HT-29 (cell line): ENCODE measurements at regions not wholly inside any gene's neighbourhood (a gene's known extent, or its start where the extent isn't known, plus 50 kb on each side); places are given as distances from the start of the nearest gene placed in this dataset.

Source experiments
- DNase-seq: peaks from one replicate; pipeline ENCODE4 v3.0.0-alpha.2; 2015; ENCODE audit warnings: low spot score

DNA sequence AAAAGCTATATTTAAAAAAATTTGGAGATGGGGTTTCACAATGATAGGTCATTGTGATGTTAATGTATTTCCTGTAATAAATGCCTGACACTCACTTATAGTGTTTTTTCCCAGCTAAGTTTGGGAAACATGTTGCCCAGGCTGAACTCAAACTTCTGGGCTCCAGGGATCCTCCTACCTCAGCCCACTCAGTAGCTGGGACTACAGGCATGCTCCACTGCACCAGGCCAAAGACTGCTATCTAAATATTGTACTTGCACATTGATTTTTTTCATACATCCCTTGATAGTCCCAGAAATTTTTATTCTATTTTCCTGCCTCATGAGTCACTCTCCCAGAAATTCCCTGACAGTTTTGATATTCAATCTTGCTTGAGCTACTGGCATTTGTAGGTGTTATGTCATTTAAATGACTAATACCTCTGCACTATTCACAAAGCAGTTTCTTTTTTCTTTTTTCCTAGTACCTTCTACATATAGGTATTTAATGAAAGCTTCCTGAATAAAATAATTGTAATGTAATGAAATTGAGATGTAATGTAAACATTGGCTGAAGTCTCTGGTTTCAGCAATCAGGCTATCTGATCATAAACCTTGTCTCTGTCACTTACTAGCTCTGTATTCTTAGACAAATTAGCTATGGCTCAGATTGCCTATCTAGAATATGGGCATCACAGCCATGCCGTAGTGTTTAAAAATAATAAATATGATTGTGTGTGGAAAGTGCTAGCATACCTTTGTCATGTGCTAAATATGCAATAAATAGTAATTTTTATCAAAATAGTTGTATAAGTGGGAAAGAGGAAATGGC, 1973.0 kb upstream of the AGA start:
- no peak for DNase-seq

DNA sequence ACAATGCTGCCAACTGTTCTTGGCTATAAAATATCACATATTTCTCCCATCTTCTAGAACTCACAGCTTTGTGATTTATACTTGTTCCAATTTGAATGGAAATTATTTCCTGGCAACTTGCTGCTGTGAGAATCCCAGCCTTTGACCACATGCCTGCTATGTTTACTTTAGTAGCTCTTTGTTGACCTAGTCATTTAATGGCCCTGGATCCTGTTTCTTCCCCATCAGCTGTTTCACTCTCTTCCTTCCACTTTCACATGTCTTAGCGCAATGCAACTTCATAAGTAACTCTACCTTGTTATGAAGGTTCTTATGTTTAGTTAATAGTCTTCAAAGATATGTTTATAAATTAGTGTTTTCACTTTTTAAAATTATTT, 1973.6 kb upstream of the AGA start:
- peak; percentile 3 for DNase-seq

GRCh38 chr4:179417357-179417756, 1975.1 kb upstream of the AGA start:
- DNase-seq, result no peak

DNA sequence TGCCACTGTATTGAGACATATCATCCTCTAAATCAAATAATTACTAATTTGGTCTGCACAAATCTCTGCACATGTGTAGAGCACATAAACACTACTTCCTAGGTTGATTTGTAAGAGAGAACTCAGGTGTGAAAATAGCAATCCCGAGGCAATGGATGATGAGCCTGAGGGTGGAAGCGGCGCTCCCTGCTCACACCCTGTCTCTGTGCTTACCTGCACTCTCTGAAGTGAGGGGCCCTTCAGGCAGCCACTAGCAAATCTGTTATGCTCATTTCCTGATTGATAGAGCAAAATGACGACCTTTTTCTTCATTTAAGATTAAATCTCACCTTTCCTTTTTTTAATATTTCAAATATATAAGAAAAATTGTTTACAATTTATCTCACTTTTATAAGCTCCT, 1995.7 kb upstream of the AGA start:
- DNase-seq, result no peak

- no peak for DNase-seq
These were observed 1999.4 kb upstream of the AGA start for GRCh38 chr4:179441596-179441995.

DNA sequence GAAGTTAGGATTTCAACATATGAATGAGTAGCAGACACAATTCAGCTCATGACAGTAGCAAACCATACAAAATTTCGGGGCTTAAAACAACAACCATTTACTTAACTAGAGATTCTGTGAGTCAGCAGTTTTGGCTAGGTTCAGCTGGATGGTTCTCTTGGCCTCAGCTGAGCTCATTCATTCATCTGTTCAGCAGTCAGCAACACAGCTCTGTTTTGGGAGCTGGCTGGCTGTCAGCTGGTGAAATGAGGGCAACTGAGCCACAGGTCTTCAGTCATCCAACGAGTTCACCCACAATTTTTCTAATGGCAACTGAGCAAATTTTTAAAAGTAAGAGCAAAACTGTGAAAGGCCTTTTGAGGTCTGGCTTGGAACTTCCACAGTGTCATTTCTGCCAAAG, 2005.1 kb upstream of the AGA start:
- no peak for DNase-seq

DNA sequence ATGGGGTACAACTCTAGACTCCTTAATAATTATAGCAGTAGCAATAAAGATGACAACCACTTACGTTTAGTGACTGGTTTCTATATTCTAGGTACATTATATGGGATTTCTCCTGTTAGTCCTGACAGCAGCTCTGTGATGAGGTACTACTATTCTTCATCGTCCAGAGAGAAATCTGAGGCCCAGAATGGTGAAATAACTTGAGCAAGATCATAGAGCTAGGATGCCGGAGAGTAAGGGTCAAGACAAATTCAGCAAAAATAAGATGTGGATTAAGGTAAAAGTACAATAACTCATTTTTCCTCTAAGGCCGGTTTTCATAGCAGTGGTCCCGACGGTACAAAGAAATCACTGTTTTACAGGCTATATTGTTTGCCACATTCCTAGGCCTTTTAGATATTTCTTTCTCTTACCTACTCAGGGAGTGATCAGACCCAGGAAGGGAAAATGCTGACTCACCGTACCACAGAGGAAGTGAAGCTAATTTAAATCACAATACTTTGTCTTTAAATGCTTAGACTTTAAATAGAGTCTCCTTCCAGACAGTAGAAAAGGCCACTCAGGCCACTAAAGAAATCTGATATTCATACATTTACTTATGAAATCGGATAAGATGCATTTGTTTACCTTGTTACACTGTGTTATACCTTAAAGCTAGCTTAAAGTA, 2023.0 kb upstream of the AGA start:
- DNase-seq, result no peak

DNA sequence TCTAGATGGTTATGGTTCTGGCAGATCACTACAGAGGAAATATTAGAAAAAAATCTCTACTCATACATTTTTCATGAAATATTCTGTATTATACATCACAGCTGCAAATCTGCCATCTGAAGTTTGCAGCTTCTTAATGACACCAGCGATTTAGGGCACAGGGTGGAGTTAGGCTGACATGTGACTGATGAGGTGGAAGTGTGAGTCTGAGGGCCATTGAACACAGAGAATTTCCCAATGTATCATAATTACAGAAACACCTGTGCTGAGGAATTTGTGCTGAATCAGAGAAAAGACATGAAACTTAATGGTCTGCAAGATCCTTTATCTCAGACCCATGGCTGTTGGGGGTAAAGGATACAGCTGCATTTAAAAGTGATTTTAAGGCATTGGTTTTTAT, 2025.6 kb upstream of the AGA start:
- DNase-seq, result no peak

DNA sequence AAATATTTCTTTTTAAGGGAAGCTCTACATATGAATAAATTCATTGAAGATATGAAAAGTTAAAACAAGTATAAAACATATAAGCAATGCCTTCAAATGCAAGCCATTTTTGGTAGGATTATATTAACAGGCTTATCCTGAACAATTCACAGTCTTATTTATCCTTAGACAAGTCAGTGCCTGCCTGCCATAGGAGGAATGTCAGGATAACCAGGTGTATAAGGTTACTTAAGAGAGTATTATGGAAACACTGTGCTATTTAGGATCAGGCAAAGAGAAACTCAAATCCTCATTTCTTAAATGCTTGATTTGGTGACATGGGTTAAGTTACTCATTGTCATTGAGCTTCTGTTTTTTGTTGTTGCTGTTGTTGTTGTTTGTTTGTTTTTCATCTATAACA, 2029.9 kb upstream of the AGA start:
- no peak for DNase-seq

DNA sequence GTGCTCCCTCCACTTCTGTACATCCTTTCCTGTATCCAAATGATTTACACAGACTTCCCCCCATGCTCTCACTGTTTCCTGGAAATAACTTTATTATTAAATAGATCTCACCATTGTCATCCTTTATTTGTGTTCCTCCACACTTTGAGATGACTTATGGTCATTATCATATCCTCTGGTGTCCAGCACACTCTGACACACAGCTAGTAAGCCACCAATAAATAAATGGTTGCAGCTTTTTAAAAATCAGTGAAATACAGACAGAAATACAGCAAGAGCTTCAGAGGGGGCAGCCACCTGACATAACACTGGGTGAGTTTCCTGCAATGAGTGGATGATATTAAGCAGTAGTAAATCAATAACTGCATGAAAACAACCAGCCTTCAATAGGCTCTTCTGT, 2036.4 kb upstream of the AGA start:
- no peak for DNase-seq

- DNase-seq, result no peak
These were observed 2043.5 kb upstream of the AGA start for GRCh38 chr4:179485781-179486180.

DNA sequence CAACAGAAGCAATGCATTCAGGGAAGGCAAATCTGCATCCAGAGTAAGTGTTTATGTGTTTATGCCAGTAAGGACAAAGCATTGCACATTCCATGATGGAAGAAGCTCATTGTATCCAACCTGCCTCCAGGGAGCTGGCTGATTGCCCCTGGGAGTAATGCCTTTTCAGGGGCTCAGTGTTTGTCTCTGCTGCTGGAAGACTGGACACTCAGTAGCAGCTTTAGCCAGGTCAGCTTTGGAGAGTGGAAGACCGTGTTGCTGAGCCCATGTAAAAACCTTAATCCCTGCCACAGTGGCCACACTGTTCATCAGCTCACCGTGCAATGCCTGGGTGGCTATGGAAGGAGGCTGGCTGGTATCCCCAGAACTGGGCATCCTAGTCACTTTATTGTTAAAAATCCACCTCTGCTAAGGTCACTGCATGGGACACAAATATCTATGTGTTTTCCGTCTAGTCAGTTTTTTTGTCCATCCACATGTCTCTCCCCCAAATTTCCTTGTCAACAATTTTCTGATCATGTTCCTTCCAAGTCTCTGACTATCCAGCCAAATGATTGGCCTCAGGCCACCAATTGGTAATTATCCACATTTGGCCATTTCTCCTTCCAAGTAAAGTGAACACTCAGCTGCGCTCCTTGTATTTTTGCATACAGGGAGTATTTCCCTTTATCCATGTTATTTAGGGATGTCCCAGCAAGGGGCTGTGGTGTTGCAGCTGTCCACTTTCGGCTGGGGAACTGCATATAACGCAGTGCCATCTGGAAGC, 2044.5 kb upstream of the AGA start:
- DNase-seq, result no peak

DNA sequence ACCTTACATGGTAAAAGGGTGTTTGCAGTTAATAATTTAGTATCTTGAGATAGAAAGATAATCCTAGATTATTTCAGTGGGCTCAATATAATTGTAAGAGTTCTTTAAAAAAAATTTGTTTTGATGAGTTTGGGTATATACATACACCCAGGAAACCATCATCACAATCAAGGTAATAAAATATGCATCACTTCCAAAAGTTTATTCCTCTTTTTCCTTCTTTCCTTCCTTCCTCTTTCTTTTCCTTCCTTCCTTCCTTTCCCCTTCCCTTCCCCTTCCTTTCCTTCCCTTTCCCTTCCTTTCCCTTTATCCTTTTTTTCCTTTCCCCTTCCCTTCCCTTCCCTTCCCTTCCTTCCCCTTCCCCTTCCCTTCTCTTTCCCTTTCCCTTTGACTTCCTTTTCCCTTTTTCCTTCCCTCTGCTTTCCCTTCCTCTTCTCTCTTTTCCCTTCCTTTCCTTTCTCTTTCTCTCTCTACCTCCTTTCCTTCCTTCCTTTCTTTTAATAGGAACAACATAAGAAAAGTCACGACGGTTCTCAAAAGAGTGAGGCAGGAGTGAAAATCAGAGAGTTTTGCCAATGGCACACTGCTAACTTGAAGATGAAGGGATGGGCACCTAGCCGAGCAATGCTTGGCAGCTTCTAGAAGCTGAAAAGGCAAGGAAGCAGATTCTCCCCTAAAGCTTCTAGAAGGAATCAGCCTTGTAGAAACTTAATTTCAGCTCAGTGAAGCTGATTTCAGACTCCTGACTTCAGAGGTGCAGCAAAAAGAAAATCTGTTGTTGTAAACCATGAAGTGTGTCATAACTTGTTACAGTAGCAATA, 2050.2 kb upstream of the AGA start:
- no peak for DNase-seq

GRCh38 chr4:179503976-179504375, 2061.7 kb upstream of the AGA start:
- DNase-seq, result no peak

- no peak for DNase-seq
These were observed 2067.3 kb upstream of the AGA start for GRCh38 chr4:179509489-179509888.

DNA sequence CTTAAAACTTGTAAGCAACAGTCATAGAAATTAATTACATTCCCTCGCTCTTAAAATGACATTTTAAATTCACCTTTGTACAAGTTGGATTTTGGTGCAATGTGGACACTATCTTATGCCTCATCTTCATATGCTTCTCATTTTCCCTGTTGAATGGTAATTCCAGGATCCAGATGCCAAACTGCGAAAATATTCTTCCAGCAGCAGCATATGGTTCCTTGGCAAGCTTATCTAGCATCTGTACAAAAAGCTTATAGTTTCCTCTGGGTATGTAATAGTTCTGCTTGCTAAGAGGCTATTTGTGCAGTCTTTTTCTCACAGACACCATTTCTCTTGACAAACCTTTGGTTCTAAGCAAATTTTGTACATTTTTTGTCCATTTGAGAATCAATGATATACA, 2079.7 kb upstream of the AGA start:
- no peak for DNase-seq

DNA sequence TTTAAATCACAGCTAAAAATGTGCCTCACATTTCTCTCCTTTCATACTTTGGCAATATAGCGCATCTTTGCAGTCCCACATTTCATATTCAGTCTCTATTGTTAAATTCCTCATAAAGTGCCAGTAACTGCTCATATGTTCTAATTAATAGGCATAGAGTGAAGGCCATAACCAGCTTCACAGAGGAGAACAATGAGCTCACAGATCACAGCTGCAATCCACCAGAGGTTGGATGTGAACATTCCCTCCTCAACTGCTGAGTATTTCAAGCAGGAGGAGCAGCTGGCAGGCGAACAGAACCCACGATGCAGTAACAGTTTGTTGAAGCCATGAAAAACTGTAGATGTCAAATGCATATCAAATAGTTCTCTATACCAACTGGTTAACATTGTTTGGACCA, 2088.7 kb upstream of the AGA start:
- no peak for DNase-seq

- DNase-seq, result no peak
These were observed 2094.5 kb upstream of the AGA start for GRCh38 chr4:179536694-179537093.

- no peak for DNase-seq
These were observed 2097.4 kb upstream of the AGA start for GRCh38 chr4:179539641-179540040.

DNA sequence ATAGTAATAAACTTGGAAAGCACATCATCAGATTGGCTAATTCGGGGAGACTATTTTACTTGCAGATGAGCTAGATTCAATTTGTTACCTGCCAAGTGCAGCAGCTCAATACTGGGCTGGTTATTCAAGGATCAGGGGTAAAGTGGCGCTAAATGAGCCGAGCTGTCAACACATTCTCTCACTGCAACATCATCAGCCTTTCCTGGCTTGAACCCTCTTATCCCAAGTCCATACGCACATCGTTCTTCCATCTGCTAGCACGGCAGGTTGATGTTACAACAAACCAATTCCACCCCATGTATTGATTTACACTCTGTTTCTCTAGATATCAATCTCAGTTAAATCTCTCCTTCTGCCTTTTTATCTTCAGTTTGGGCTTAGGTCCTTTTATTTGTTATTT, 2101.5 kb upstream of the AGA start:
- no peak for DNase-seq

- no peak for DNase-seq
These were observed 2102.3 kb upstream of the AGA start for GRCh38 chr4:179544496-179544895.

GRCh38 chr4:179552131-179552530, 2109.9 kb upstream of the AGA start:
- no peak for DNase-seq
